Skeletal muscle satellite cell (primary cell): ENCODE measurements at regions not wholly inside any gene's neighbourhood (a gene's known extent, or its start where the extent isn't known, plus 50 kb on each side); places are given as distances from the start of the nearest gene placed in this dataset.
A peak's percentile ranks its signal among the peaks of the same experiment; 100 is the strongest.

Experiments
- H3K27me3 ChIP-seq: 2 replicates; pipeline ENCODE4 v1.7.0; 2013; ENCODE audit warnings: low read length; ENCODE audit not compliant: control insufficient read depth, insufficient read depth
- H3K36me3 ChIP-seq: 2 replicates; pipeline ENCODE4 v1.7.0; 2013; ENCODE audit warnings: mild to moderate bottlenecking, control low read depth, low read length; ENCODE audit not compliant: insufficient read depth
- H3K4me1 ChIP-seq: 2 replicates; pipeline ENCODE4 v1.7.0; 2013; ENCODE audit warnings: low read length; ENCODE audit not compliant: control insufficient read depth, insufficient read depth
- H3K4me2 ChIP-seq: 2 replicates; pipeline ENCODE4 v1.7.0; 2013; ENCODE audit warnings: mild to moderate bottlenecking, low read length
- H3K4me3 ChIP-seq: 2 replicates; pipeline ENCODE4 v1.7.0; 2013; ENCODE audit warnings: low read length
- H3K9ac ChIP-seq: 2 replicates; pipeline ENCODE4 v1.7.0; 2013; ENCODE audit warnings: mild to moderate bottlenecking, low read depth, low read length, moderate library complexity
- H3K9me3 ChIP-seq: replicated peaks from 2 replicates; pipeline ENCODE4 v1.7.0; 2013; ENCODE audit warnings: mild to moderate bottlenecking, control low read depth, low read length

GRCh38 chr3:34237946-34238345 is 439.5 kb downstream of the PDCD6IP start:
- H3K4me2 ChIP-seq: no peak overlapping the region

GRCh38 chr3:34238407-34238806 is 440.0 kb downstream of the PDCD6IP start:
- H3K36me3 ChIP-seq: no peaks in the 10 kb centered on the region
- H3K4me1 ChIP-seq: no peaks in the 10 kb centered on the region
- H3K9me3 ChIP-seq: no peaks in the 10 kb centered on the region
- H3K9ac ChIP-seq: no peak overlapping the region
- no peak overlapping the region for H3K4me3 ChIP-seq
- H3K27me3 ChIP-seq: no peaks in the 10 kb centered on the region
- no peak overlapping the region for H3K4me2 ChIP-seq

More at GRCh38 chr3:34237946-34238345, 439.5 kb downstream of the PDCD6IP start:
- Histone ChIP-seq H3K4me1 (no peaks in the 10 kb centered on the region), H3K36me3 (no peaks in the 10 kb centered on the region), H3K4me3 (no peak overlapping the region), H3K9me3 (no peaks in the 10 kb centered on the region), H3K27me3 (no peaks in the 10 kb centered on the region), H3K9ac (no peak overlapping the region)

GRCh38 chr3:34239287-34239686 is 440.9 kb downstream of the PDCD6IP start:
- Histone ChIP-seq H3K4me1 (no peaks in the 10 kb centered on the region), H3K9me3 (no peaks in the 10 kb centered on the region), H3K27me3 (no peaks in the 10 kb centered on the region), H3K9ac (no peak overlapping the region), H3K4me2 (no peak overlapping the region), H3K36me3 (no peaks in the 10 kb centered on the region), H3K4me3 (no peak overlapping the region)

DNA sequence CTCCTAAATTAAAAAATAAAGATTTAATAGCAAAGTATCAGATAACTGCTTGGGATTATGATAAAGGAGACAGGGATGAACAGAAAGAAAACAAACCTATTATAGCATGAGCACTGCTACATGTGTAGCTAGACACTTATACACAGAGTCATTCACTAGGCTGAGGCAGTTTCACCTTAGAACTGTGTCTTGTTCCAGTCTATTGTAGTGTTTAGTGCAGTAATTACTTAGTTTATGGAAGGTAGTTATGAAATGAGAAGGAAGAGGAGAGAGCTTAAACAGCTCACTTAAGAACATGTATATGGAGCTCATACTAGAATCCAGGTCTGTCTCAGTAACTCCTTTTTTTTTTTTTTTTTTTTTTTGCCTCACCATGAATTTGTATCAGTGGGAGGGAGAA is 441.4 kb downstream of the PDCD6IP start:
- Histone ChIP-seq H3K27me3 (no peaks in the 10 kb centered on the region), H3K9ac (no peak overlapping the region), H3K4me2 (no peak overlapping the region), H3K4me3 (no peak overlapping the region), H3K36me3 (no peaks in the 10 kb centered on the region), H3K9me3 (no peaks in the 10 kb centered on the region), H3K4me1 (no peaks in the 10 kb centered on the region)

DNA sequence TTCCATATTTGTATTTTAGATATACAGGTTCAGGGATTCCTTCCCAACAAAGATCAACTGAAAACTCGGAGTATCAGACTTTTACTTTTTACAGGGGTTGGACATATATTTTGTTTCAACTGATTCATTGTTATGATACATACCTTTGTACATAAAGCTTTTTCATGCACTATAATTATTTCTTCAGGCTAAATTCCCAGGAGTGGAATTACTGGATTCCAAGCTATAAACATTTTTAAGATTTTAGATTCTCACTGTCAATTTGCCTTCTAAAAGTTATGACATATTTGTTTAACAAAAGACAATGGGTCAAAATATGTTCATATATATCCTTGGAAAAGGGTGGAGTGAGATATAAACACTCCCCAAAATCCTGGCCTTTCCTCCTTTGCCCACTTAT is 449.0 kb downstream of the PDCD6IP start:
- Histone ChIP-seq H3K27me3 (no peaks in the 10 kb centered on the region), H3K4me2 (no peak overlapping the region), H3K9me3 (no peaks in the 10 kb centered on the region), H3K4me3 (no peak overlapping the region), H3K4me1 (no peaks in the 10 kb centered on the region), H3K36me3 (no peaks in the 10 kb centered on the region), H3K9ac (no peak overlapping the region)

DNA sequence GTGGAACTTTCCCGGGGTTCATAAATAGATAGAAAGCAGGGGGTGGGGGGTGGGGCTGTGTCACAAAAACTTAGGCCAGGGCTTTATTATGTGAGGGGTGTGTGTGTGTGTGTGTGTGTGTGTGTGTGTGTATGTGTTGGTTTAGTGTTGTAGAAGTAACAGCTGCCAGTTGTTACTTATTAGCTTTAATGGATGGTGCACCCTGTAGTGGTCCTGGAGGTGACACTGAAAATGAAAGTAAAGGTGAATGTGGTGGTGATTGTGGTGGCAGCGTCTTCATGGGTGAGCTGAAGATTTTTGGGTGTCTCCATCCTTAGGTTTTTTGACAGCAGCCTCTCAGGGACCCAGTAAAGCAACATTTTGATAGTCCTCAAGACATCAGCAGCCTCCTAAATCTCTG is 449.9 kb downstream of the PDCD6IP start:
- Histone ChIP-seq H3K4me2 (no peak overlapping the region), H3K9me3 (no peaks in the 10 kb centered on the region), H3K4me1 (no peaks in the 10 kb centered on the region), H3K9ac (no peak overlapping the region), H3K4me3 (no peak overlapping the region), H3K36me3 (no peaks in the 10 kb centered on the region), H3K27me3 (no peaks in the 10 kb centered on the region)

- Histone ChIP-seq H3K4me1 (no peaks in the 10 kb centered on the region), H3K27me3 (peaks cover 4% of the 10 kb centered on the region), H3K9ac (no peak overlapping the region), H3K36me3 (no peaks in the 10 kb centered on the region), H3K9me3 (no peaks in the 10 kb centered on the region), H3K4me3 (no peak overlapping the region), H3K4me2 (no peak overlapping the region)
Measured at GRCh38 chr3:34254285-34254684, 455.9 kb downstream of the PDCD6IP start.

DNA sequence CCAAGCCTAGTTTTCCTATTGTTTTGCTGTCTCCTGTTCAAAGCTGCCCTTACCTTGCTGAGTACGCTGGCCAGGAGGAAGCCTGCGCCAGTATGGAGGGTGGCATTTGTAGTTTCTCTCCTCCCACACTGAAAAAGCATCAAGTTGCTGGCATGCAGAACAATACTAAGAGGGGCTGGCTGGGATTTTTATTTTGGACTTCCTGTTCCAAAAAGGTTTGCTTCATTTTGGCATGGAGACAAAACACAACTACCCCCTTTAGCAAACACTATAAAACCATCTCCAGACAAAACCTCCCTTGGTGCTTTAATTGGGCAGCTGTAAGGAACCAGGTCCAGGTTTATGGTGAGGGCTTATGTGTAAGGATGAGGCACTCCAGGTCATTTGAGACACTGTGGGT is 457.6 kb downstream of the PDCD6IP start:
- Histone ChIP-seq H3K4me3 (no peak overlapping the region), H3K36me3 (no peaks in the 10 kb centered on the region), H3K4me1 (peaks cover 3% of the 10 kb centered on the region), H3K27me3 (peaks cover 4% of the 10 kb centered on the region), H3K4me2 (no peak overlapping the region), H3K9ac (no peak overlapping the region), H3K9me3 (no peaks in the 10 kb centered on the region)

- H3K9ac ChIP-seq: no peak overlapping the region
- H3K4me3 ChIP-seq: no peak overlapping the region
- peaks cover 4% of the 10 kb centered on the region for H3K27me3 ChIP-seq
- H3K4me1 ChIP-seq: peaks cover 7% of the 10 kb centered on the region
- no peaks in the 10 kb centered on the region for H3K36me3 ChIP-seq
- no peak overlapping the region for H3K4me2 ChIP-seq
- no peaks in the 10 kb centered on the region for H3K9me3 ChIP-seq
Measured at GRCh38 chr3:34256791-34257190, 458.4 kb downstream of the PDCD6IP start.

DNA sequence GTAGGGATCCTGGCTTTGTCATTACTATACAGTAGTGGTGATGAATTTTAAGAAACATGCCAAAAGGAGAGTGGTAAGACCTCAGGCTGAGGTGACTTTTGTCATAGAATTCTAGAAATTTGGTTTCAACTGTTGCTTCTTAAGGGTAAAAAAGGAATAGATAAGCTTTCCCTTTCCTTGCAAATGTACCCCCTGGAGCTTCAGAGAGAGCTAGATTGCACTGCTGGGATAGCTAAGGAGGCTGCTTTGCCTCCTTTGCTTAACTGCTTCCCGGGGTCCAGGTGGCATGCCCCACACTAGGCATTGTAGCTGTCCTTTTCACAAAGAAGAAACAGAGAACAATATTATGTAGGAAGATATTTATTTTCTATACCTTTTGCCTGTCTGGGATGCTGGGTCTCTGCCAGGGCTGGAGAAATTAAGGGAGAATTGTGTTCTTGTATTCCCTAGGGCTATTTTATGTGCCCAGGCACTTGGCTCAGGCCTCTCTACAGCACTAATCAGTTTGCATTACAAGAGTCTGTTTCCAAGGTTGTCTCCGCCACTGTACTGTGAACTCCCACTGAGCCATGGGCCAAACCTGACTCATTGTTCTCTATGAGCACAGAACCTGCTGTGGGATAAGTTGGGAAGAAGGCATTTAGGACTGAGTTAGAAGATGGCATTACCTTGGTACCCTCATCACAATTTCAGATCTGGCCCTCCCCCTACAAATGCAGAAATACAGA is 460.0 kb downstream of the PDCD6IP start:
- H3K9me3 ChIP-seq: no peaks in the 10 kb centered on the region

GRCh38 chr3:34260271-34261000 is 462.0 kb downstream of the PDCD6IP start:
- no peaks in the 10 kb centered on the region for H3K9me3 ChIP-seq
- H3K27me3 ChIP-seq: peaks cover 3% of the 10 kb centered on the region
- no peak overlapping the region for H3K4me3 ChIP-seq
- H3K36me3 ChIP-seq: no peaks in the 10 kb centered on the region
- H3K9ac ChIP-seq: no peak overlapping the region
- H3K4me1 ChIP-seq: peaks cover 7% of the 10 kb centered on the region
- H3K4me2 ChIP-seq: peak overlapping the region; percentile 16

More for the DNA sequence above, 460.0 kb downstream of the PDCD6IP start:
- H3K4me3 ChIP-seq: no peak overlapping the region
- H3K36me3 ChIP-seq: no peaks in the 10 kb centered on the region
- peaks cover 7% of the 10 kb centered on the region for H3K4me1 ChIP-seq
- no peak overlapping the region for H3K9ac ChIP-seq
- H3K27me3 ChIP-seq: peaks cover 7% of the 10 kb centered on the region
- no peak overlapping the region for H3K4me2 ChIP-seq

GRCh38 chr3:34261001-34261385 is 462.6 kb downstream of the PDCD6IP start:
- no peaks in the 10 kb centered on the region for H3K9me3 ChIP-seq
- H3K27me3 ChIP-seq: peaks cover 3% of the 10 kb centered on the region
- no peak overlapping the region for H3K4me3 ChIP-seq
- H3K36me3 ChIP-seq: no peaks in the 10 kb centered on the region
- peak overlapping the region; percentile 16 for H3K4me2 ChIP-seq
- peaks cover 7% of the 10 kb centered on the region for H3K4me1 ChIP-seq
- no peak overlapping the region for H3K9ac ChIP-seq
